ENCODE measurements at regions not wholly inside any gene's neighbourhood (a gene's known extent, or its start where the extent isn't known, plus 50 kb on each side); places are given as distances from the start of the nearest gene placed in this dataset.

DNA sequence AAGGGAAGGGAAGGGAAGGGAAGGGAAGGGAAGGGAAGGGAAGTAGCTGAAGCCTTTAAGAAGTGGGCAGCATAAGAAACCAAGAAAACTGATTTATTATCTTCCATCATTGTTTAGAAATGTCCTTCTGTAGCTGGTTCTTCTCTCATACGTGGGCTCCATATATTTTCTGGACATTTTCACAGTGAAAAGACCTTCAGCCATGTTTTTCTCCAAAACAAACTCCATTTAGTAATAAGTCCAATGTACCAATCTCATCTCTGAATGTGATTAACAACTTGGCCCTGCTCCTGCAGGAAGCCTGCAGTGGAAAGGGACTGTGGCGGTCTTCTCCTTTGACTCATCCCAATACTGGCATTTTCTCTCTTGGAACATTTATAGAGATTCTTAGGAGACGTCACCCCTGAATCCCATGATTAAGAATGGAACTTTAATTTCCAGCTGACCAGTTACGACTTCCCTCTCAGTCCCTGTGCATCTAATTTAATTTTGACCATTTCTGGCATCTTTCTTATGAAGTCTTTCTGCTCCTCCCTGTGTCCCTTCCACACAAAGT lies 96.6 kb upstream of the GUCY1A1 start:
- Histone ChIP-seq H2AFZ (ENCODE audit: insufficient read depth, low read depth, low read length, poor library complexity, severe bottlenecking) (no peak overlapping the region), H3K9me3 (ENCODE audit: control extremely low read depth in 1 of 3, control insufficient read depth in 2 of 3, insufficient read depth in 1 of 3, low read length in 2 of 3) (peaks cover 0 to 4% (median 0%) of the 10 kb centered on the region in 3 donors), H3K4me1 (ENCODE audit: control insufficient read depth in 2 of 2, insufficient read depth in 2 of 2, low read length in 2 of 2) (no peaks in the 10 kb centered on the region), H3K4me3 (ENCODE audit: control extremely low read depth in 1 of 5, extremely low read depth in 1 of 5, insufficient read depth in 1 of 5, low read depth in 2 of 5, low read length in 4 of 5) (no peak overlapping the region), H3K27ac (ENCODE audit: low read length in 2 of 2) (no peak overlapping the region), H3K27me3 (replicated peaks in 1 of 4; ENCODE audit: control extremely low read depth in 1 of 4, control insufficient read depth in 3 of 4, insufficient read depth in 4 of 4, low read length in 3 of 4) (no peaks in the 10 kb centered on the region), H3K36me3 (replicated peaks in 1 of 2; ENCODE audit: control extremely low read depth in 1 of 2, control insufficient read depth in 1 of 2, extremely low read depth in 1 of 2, insufficient read depth in 2 of 2, low read length in 1 of 2) (no peaks in the 10 kb centered on the region), H3K79me2 (ENCODE audit: control insufficient read depth, insufficient read depth, low read length) (no peaks in the 10 kb centered on the region), H3K9ac (ENCODE audit: low read length) (no peak overlapping the region), H3K4me2 (replicated peaks; ENCODE audit: low read depth, low read length, poor library complexity, severe bottlenecking) (no peak overlapping the region), H4K20me1 (ENCODE audit: control insufficient read depth, insufficient read depth, low read length, poor library complexity, severe bottlenecking) (no peaks in the 10 kb centered on the region)
- TF ChIP-seq, protein P1, sequence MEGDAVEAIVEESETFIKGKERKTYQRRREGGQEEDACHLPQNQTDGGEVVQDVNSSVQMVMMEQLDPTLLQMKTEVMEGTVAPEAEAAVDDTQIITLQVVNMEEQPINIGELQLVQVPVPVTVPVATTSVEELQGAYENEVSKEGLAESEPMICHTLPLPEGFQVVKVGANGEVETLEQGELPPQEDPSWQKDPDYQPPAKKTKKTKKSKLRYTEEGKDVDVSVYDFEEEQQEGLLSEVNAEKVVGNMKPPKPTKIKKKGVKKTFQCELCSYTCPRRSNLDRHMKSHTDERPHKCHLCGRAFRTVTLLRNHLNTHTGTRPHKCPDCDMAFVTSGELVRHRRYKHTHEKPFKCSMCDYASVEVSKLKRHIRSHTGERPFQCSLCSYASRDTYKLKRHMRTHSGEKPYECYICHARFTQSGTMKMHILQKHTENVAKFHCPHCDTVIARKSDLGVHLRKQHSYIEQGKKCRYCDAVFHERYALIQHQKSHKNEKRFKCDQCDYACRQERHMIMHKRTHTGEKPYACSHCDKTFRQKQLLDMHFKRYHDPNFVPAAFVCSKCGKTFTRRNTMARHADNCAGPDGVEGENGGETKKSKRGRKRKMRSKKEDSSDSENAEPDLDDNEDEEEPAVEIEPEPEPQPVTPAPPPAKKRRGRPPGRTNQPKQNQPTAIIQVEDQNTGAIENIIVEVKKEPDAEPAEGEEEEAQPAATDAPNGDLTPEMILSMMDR (IDR thresholded peaks at IDR 0.05) = no peak
- TF ChIP-seq EZH2 (IDR thresholded peaks at IDR 0.05; ENCODE audit: borderline replicate concordance, insufficient read depth, low read depth, low read length, poor library complexity, severe bottlenecking) = no peak
- DNase-seq = no peak
- ATAC-seq (ENCODE audit: low read depth) = no peak
- intact Hi-C loops (cut with micrococcal nuclease) = no loop called here
- Mint-ChIP-seq H3K4me3 (no peak overlapping the region), H3K4me1 (no peaks in the 10 kb centered on the region), H3K9me3 (ENCODE audit: insufficient read depth) (no peaks in the 10 kb centered on the region), H3K27ac (no peak overlapping the region), H3K27me3 (no peaks in the 10 kb centered on the region)
- 88% methylated on average over 3 of the region's 4 CpGs for WGBS (ENCODE audit: insufficient coverage)
- POLR2A ChIA-PET = no interaction called here
- CTCF ChIA-PET = no interaction called here

DNA sequence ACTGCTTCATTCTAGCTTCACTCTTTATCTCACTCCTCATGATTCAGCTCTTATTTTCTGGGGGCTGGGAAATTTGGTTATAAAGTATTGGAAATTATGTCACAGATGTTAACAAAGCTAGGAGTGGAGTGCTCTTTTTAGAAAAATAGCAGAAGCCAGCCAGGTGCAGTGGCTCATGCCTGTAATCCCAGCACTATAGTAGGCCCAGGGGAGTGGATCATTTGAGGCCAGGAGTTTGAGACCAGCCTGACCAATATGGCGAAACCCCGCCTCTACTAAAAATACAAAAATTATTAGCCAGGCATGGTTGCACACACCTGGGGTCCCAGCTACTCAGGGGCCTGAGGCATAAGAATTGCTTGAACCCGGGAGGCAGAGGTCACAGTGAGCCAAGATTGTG lies 97.2 kb upstream of the GUCY1A1 start:
- Histone ChIP-seq H3K4me3 (ENCODE audit: control extremely low read depth in 1 of 5, extremely low read depth in 1 of 5, insufficient read depth in 1 of 5, low read depth in 2 of 5, low read length in 4 of 5) (no peak overlapping the region), H3K9me3 (ENCODE audit: control extremely low read depth in 1 of 3, control insufficient read depth in 2 of 3, insufficient read depth in 1 of 3, low read length in 2 of 3) (peaks cover 0 to 4% (median 0%) of the 10 kb centered on the region in 3 donors), H3K36me3 (replicated peaks in 1 of 2; ENCODE audit: control extremely low read depth in 1 of 2, control insufficient read depth in 1 of 2, extremely low read depth in 1 of 2, insufficient read depth in 2 of 2, low read length in 1 of 2) (no peaks in the 10 kb centered on the region), H3K4me1 (ENCODE audit: control insufficient read depth in 2 of 2, insufficient read depth in 2 of 2, low read length in 2 of 2) (no peaks in the 10 kb centered on the region), H3K27ac (ENCODE audit: low read length in 2 of 2) (no peak overlapping the region), H3K4me2 (replicated peaks; ENCODE audit: low read depth, low read length, poor library complexity, severe bottlenecking) (no peak overlapping the region), H3K79me2 (ENCODE audit: control insufficient read depth, insufficient read depth, low read length) (no peaks in the 10 kb centered on the region), H4K20me1 (ENCODE audit: control insufficient read depth, insufficient read depth, low read length, poor library complexity, severe bottlenecking) (no peaks in the 10 kb centered on the region), H3K9ac (ENCODE audit: low read length) (no peak overlapping the region), H2AFZ (ENCODE audit: insufficient read depth, low read depth, low read length, poor library complexity, severe bottlenecking) (no peak overlapping the region), H3K27me3 (replicated peaks in 1 of 4; ENCODE audit: control extremely low read depth in 1 of 4, control insufficient read depth in 3 of 4, insufficient read depth in 4 of 4, low read length in 3 of 4) (no peaks in the 10 kb centered on the region)
- no peaks in the 10 kb centered on the region for H3K4me1 Mint-ChIP-seq
- ChIA-PET POLR2A (no interaction called here), CTCF (no interaction called here)
- H3K27me3 Mint-ChIP-seq = no peaks in the 10 kb centered on the region
- ATAC-seq (ENCODE audit: low read depth) = no peak
- no peak overlapping the region for H3K27ac Mint-ChIP-seq
- no peaks in the 10 kb centered on the region for H3K9me3 Mint-ChIP-seq (ENCODE audit: insufficient read depth)
- H3K4me3 Mint-ChIP-seq = no peak overlapping the region
- no peak for TF ChIP-seq EZH2 (IDR thresholded peaks at IDR 0.05; ENCODE audit: borderline replicate concordance, insufficient read depth, low read depth, low read length, poor library complexity, severe bottlenecking)
- TF ChIP-seq, protein P1 (IDR thresholded peaks at IDR 0.05) = no peak
- WGBS (ENCODE audit: insufficient coverage) = 89% methylated on average over 3 of the region's 3 CpGs
- DNase-seq = no peak
- intact Hi-C loops (cut with micrococcal nuclease) = no loop called here
